Loucy (cell line): ENCODE measurements at regions not wholly inside any gene's neighbourhood (a gene's known extent, or its start where the extent isn't known, plus 50 kb on each side); places are given as distances from the start of the nearest gene placed in this dataset.

ENCODE experiments used
- H2AFZ ChIP-seq: fragments of 200-600 bp; sonication (generic); 2 replicates; pipeline ENCODE4 v1.6.0; 2016; ENCODE audit warnings: antibody characterized with exemption, mild to moderate bottlenecking, low read length, moderate library complexity
- H3F3A ChIP-seq: fragments of 200-600 bp; 2 replicates; pipeline ENCODE4 v1.6.0; 2016; ENCODE audit warnings: antibody characterized with exemption, low read depth, mild to moderate bottlenecking
- H3K27me3 ChIP-seq: fragments of 200-600 bp; sonication (generic); 2 replicates; pipeline ENCODE4 v1.6.1; 2014; ENCODE audit warnings: low read length, mild to moderate bottlenecking; ENCODE audit not compliant: insufficient read depth, poor library complexity, severe bottlenecking
- H3K36me3 ChIP-seq: fragments of 200-600 bp; sonication (generic); 2 replicates; pipeline ENCODE4 v1.6.1; 2016; ENCODE audit warnings: low read length; ENCODE audit not compliant: insufficient read depth
- H3K4me1 ChIP-seq: fragments of 200-600 bp; sonication (generic); 2 replicates; pipeline ENCODE4 v1.5.1; 2014; ENCODE audit warnings: low read length, mild to moderate bottlenecking; ENCODE audit not compliant: insufficient read depth, poor library complexity, severe bottlenecking
- H3K4me2 ChIP-seq: fragments of 200-600 bp; sonication (generic); 2 replicates; pipeline ENCODE4 v1.6.0; 2014; ENCODE audit warnings: antibody characterized with exemption, low read length, low read depth, mild to moderate bottlenecking; ENCODE audit not compliant: poor library complexity, severe bottlenecking
- H3K4me3 ChIP-seq: fragments of 200-600 bp; sonication (generic); 2 replicates; pipeline ENCODE4 v1.5.1; 2014; ENCODE audit warnings: low read length, mild to moderate bottlenecking, mixed read lengths; ENCODE audit not compliant: poor library complexity, severe bottlenecking
- H3K79me2 ChIP-seq: fragments of 200-600 bp; sonication (generic); 2 replicates; pipeline ENCODE4 v1.6.1; 2014; ENCODE audit warnings: low read length; ENCODE audit not compliant: insufficient read depth
- H3K9ac ChIP-seq: fragments of 200-600 bp; sonication (generic); 2 replicates; pipeline ENCODE4 v1.6.0; 2014; ENCODE audit warnings: mild to moderate bottlenecking, low read depth, low read length, moderate library complexity; ENCODE audit not compliant: poor library complexity, severe bottlenecking
- H3K9me2 ChIP-seq: fragments of 200-600 bp; sonication (generic); replicated peaks from 2 replicates; pipeline ENCODE4 v1.6.1; 2016; ENCODE audit warnings: low read depth, low read length, mixed read lengths
- H3K9me3 ChIP-seq: fragments of 200-600 bp; sonication (generic); 2 replicates; pipeline ENCODE4 v1.6.1; 2014; ENCODE audit warnings: mild to moderate bottlenecking, antibody characterized with exemption, low read length, low read depth; ENCODE audit not compliant: insufficient read depth
- H4K20me1 ChIP-seq: fragments of 200-600 bp; sonication (generic); 2 replicates; pipeline ENCODE4 v1.6.0; 2014; ENCODE audit warnings: antibody characterized with exemption, low read length, mild to moderate bottlenecking; ENCODE audit not compliant: insufficient read depth, poor library complexity, severe bottlenecking
- EZH2phosphoT487 ChIP-seq: fragments of 200-600 bp; IDR thresholded peaks from 2 replicates; pipeline ENCODE4 v1.6.1; 2018; ENCODE audit warnings: antibody characterized with exemption, mild to moderate bottlenecking, moderate library complexity, borderline replicate concordance
- TF ChIP-seq, protein P1 (sequence below): fragments of 200-600 bp; sonication (generic); conservative IDR thresholded peaks from 2 replicates; pipeline ENCODE4 v1.5.1; 2014; ENCODE audit warnings: mild to moderate bottlenecking, antibody characterized with exemption, low read length

DNA sequence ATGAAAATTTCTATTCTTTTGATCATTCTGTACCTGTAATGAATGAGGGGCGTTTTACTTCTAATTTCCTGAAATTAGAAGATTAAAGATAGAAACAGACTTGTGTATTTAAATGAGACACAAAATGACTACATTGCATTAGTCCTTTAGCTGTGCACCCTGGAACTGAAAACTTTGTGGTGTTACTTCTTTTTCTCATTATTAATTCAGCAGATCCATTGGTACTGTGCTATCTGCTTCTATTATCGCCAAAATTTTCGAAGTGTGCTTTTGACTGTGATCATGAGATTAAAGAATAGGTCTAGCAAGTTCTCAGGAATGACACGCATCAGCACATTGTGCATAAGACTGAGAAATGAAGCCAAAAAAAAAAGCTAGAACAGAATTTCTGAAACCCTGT lies 1938.9 kb upstream of the TENM3 start:
- Histone ChIP-seq H3K27me3 (no peaks in the 10 kb centered on the region), H3K4me3 (no peak overlapping the region), H3K9me3 (no peaks in the 10 kb centered on the region), H3F3A (no peaks in the 10 kb centered on the region), H2AFZ (no peak overlapping the region), H3K9me2 (no peaks in the 10 kb centered on the region), H3K36me3 (no peaks in the 10 kb centered on the region), H3K4me1 (no peaks in the 10 kb centered on the region), H3K9ac (no peak overlapping the region), H3K79me2 (no peaks in the 10 kb centered on the region), H4K20me1 (no peaks in the 10 kb centered on the region), H3K4me2 (no peak overlapping the region)
- no peak for TF ChIP-seq EZH2phosphoT487
- TF ChIP-seq, protein P1, sequence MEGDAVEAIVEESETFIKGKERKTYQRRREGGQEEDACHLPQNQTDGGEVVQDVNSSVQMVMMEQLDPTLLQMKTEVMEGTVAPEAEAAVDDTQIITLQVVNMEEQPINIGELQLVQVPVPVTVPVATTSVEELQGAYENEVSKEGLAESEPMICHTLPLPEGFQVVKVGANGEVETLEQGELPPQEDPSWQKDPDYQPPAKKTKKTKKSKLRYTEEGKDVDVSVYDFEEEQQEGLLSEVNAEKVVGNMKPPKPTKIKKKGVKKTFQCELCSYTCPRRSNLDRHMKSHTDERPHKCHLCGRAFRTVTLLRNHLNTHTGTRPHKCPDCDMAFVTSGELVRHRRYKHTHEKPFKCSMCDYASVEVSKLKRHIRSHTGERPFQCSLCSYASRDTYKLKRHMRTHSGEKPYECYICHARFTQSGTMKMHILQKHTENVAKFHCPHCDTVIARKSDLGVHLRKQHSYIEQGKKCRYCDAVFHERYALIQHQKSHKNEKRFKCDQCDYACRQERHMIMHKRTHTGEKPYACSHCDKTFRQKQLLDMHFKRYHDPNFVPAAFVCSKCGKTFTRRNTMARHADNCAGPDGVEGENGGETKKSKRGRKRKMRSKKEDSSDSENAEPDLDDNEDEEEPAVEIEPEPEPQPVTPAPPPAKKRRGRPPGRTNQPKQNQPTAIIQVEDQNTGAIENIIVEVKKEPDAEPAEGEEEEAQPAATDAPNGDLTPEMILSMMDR = no peak

DNA sequence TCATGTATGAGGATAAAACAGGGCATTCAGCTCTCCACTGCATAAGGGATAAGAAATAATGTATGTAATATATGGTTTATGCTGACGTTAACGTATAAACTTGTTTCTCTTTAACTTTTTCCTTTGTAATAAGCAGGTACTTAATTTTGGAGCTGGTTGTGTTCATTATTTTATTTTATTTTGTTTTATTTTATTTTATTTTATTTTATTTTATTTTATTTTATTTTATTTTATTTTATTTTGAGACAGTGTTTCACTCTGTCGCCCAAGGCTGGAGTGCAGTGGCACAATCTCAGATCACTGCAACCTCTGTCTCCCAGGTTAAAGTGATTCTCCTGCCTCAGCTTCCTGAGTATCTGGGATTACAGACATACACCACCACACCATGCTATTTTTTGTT lies 1932.6 kb upstream of the TENM3 start:
- Histone ChIP-seq H3F3A (no peaks in the 10 kb centered on the region), H3K9me2 (no peaks in the 10 kb centered on the region), H3K4me1 (no peaks in the 10 kb centered on the region), H3K79me2 (no peaks in the 10 kb centered on the region), H3K27me3 (no peaks in the 10 kb centered on the region), H3K9me3 (no peaks in the 10 kb centered on the region), H3K9ac (no peak overlapping the region), H3K36me3 (no peaks in the 10 kb centered on the region), H2AFZ (no peak overlapping the region), H4K20me1 (no peaks in the 10 kb centered on the region), H3K4me3 (no peak overlapping the region), H3K4me2 (no peak overlapping the region)
- TF ChIP-seq, protein P1 = no peak
- TF ChIP-seq EZH2phosphoT487 = no peak

DNA sequence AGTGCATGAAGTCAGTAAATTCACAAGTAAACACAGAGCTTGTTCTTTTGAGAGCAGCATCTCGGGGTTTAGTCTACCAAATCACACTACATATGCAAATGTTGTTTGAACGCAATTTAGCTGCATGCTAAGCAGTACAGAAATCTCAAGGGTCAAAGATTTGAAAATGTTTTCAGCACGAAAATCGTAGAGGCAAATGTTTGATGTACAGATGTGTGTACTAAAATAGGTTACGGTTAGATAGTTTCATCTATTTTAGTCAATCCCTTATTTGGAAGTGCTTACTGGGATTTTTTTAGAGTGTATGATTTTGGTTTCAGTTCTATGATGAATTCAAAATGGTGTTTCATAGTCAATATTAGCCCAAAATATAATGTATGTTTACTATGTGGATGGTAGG lies 1928.2 kb upstream of the TENM3 start:
- H3K9ac ChIP-seq = no peak overlapping the region
- TF ChIP-seq, protein P1 = no peak
- TF ChIP-seq EZH2phosphoT487 = no peak
- no peak overlapping the region for H3K4me3 ChIP-seq

More for the DNA sequence above, 1928.2 kb upstream of the TENM3 start:
- Histone ChIP-seq H4K20me1 (no peaks in the 10 kb centered on the region), H3K9me3 (no peaks in the 10 kb centered on the region), H3K4me2 (no peak overlapping the region), H3K36me3 (no peaks in the 10 kb centered on the region), H3K79me2 (no peaks in the 10 kb centered on the region), H3F3A (no peaks in the 10 kb centered on the region), H3K9me2 (no peaks in the 10 kb centered on the region), H3K27me3 (no peaks in the 10 kb centered on the region), H2AFZ (0 out of 2 replicates have a peak overlapping the region, but pooled peaks have one; percentile 48), H3K4me1 (no peaks in the 10 kb centered on the region)
